ENCODE measurements at regions not wholly inside any gene's neighbourhood (a gene's known extent, or its start where the extent isn't known, plus 50 kb on each side); places are given as distances from the start of the nearest gene placed in this dataset.

GRCh38 chr2:41954304-41955291 lies 93.2 kb upstream of the PKDCC start:
- DNase-seq (ENCODE audit: low read depth in 2 of 2) = no peak

- DNase-seq (ENCODE audit: low read depth in 2 of 2) = no peak
These were observed 92.3 kb upstream of the PKDCC start for GRCh38 chr2:41955316-41956043.

GRCh38 chr2:41957431-41957830 lies 90.4 kb upstream of the PKDCC start:
- DNase-seq (ENCODE audit: low read depth in 2 of 2) = no peak

GRCh38 chr2:41958251-41958650 lies 89.6 kb upstream of the PKDCC start:
- DNase-seq (ENCODE audit: low read depth in 2 of 2) = no peak

- DNase-seq (ENCODE audit: low read depth in 2 of 2) = no peak
These were observed 89.0 kb upstream of the PKDCC start for GRCh38 chr2:41958775-41959174.

- DNase-seq (ENCODE audit: low read depth in 2 of 2) = no peak
These were observed 88.1 kb upstream of the PKDCC start for GRCh38 chr2:41959760-41960159.

GRCh38 chr2:41962922-41963622 lies 84.7 kb upstream of the PKDCC start:
- no peak for DNase-seq (ENCODE audit: low read depth in 2 of 2)

- DNase-seq (ENCODE audit: low read depth in 2 of 2) = no peak
These were observed 83.9 kb upstream of the PKDCC start for GRCh38 chr2:41963661-41964525.

GRCh38 chr2:41965173-41965908 lies 82.5 kb upstream of the PKDCC start:
- DNase-seq (ENCODE audit: low read depth in 2 of 2) = no peak

GRCh38 chr2:41965909-41966295 lies 81.9 kb upstream of the PKDCC start:
- no peak for DNase-seq (ENCODE audit: low read depth in 2 of 2)

GRCh38 chr2:41966431-41966893 lies 81.4 kb upstream of the PKDCC start:
- no peak for DNase-seq (ENCODE audit: low read depth in 2 of 2)

- no peak for DNase-seq (ENCODE audit: low read depth in 2 of 2)
These were observed 80.9 kb upstream of the PKDCC start for GRCh38 chr2:41966920-41967319.

- DNase-seq (ENCODE audit: low read depth in 2 of 2) = no peak
These were observed 80.2 kb upstream of the PKDCC start for GRCh38 chr2:41967476-41968181.

GRCh38 chr2:41968182-41968578 lies 79.6 kb upstream of the PKDCC start:
- DNase-seq (ENCODE audit: low read depth in 2 of 2) = no peak

- DNase-seq (ENCODE audit: low read depth in 2 of 2) = no peak
These were observed 76.7 kb upstream of the PKDCC start for GRCh38 chr2:41970988-41971660.

- no peak for DNase-seq (ENCODE audit: low read depth in 2 of 2)
These were observed 75.6 kb upstream of the PKDCC start for GRCh38 chr2:41972179-41972578.

- no peak for DNase-seq (ENCODE audit: low read depth in 2 of 2)
These were observed 75.0 kb upstream of the PKDCC start for GRCh38 chr2:41972819-41973218.

GRCh38 chr2:41973871-41974270 lies 74.0 kb upstream of the PKDCC start:
- no peak for DNase-seq (ENCODE audit: low read depth in 2 of 2)

GRCh38 chr2:41981417-41981816 lies 66.4 kb upstream of the PKDCC start:
- DNase-seq (ENCODE audit: low read depth in 2 of 2) = no peak
